ENCODE measurements at regions not wholly inside any gene's neighbourhood (a gene's known extent, or its start where the extent isn't known, plus 50 kb on each side); places are given as distances from the start of the nearest gene placed in this dataset.

DNA sequence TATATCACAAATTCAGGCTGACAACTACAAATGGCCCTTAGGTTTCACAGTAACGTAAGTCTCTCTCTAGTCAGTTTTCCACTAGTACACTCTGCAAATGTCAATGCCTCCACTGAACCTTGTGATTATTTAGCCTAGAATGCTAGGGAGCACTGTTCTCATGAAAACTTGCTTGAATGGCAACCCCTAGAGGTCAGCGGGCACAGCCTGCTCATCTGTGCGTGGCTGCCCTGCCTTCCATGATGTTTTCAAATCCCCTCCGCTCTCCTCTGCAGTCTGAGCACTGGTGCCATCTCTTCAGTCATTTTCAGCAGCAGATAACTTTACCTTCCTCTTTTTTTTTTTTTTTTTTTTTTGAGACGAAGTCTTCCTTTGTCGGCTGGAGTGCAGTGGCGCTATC is 84.1 kb upstream of the GULP1 start:
- no peaks in the 10 kb centered on the region for H3K4me1 ChIP-seq (ENCODE audit: control insufficient read depth, insufficient read depth, low read length)
- no peaks in the 10 kb centered on the region for H3K36me3 ChIP-seq (ENCODE audit: control insufficient read depth, insufficient read depth, low read length)
- H3K27ac ChIP-seq (ENCODE audit: low read length), result no peak overlapping the region
- DNase-seq (ENCODE audit: low read depth, low spot score), result no peak
- H3K27me3 ChIP-seq (ENCODE audit: control insufficient read depth, insufficient read depth, low read length), result no peaks in the 10 kb centered on the region
- no CpG with 5 or more reads among the region's 7 CpGs for WGBS (ENCODE audit: insufficient coverage, insufficient read length)
- no peak overlapping the region for H3K4me3 ChIP-seq (ENCODE audit: low read length)
- H3K9me3 ChIP-seq (ENCODE audit: control insufficient read depth, insufficient read depth, low read length), result no peaks in the 10 kb centered on the region

DNA sequence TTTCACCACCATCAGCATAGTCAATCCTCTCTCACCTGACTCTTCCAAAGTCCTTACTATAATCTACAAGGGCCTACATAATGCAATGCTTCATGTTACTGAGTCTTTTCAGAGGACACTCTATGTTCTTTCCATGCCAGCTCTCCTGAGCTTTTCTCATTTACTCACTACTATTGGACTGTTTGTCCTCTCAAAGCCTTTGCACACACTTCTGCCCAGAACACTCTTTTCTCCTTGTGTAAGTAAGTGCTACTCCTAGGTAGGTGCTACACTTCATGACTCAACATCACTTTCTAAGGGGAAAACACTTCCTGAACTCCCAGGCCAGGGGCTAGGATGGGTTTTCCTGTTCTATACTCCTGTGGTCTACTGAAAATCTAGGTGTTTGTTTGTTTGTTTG is 82.5 kb upstream of the GULP1 start:
- Histone ChIP-seq H3K9me3 (ENCODE audit: control insufficient read depth, insufficient read depth, low read length) (no peaks in the 10 kb centered on the region), H3K4me3 (ENCODE audit: low read length) (no peak overlapping the region), H3K36me3 (ENCODE audit: control insufficient read depth, insufficient read depth, low read length) (no peaks in the 10 kb centered on the region), H3K27ac (ENCODE audit: low read length) (no peak overlapping the region), H3K27me3 (ENCODE audit: control insufficient read depth, insufficient read depth, low read length) (no peaks in the 10 kb centered on the region), H3K4me1 (ENCODE audit: control insufficient read depth, insufficient read depth, low read length) (no peaks in the 10 kb centered on the region)
- DNase-seq (ENCODE audit: low read depth, low spot score), result no peak

DNA sequence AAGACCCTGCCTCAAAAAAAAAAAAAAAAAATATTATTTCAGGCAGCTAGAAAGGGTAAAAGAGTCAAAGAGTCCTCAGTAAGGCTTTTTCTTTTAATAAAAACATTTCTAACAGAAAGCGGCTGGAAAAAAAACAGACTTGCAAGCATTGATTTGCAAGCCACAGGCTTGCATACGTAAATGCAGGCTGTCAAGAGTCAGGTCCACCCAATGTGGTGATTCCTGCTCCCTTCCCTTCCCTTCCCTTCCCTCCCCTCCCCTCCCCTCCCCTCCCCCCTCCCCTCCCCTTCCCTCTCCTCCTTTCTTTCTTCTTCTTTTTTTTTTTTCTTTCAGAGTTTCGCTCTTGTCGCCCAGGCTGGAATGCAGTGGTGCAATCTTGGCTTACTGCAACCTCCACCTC is 74.4 kb upstream of the GULP1 start:
- H3K4me1 ChIP-seq (ENCODE audit: control insufficient read depth, insufficient read depth, low read length), result peaks cover 2% of the 10 kb centered on the region; the same call in 1 of the 2 replicates
- H3K27ac ChIP-seq (ENCODE audit: low read length), result no peak overlapping the region
- DNase-seq (ENCODE audit: low read depth, low spot score), result no peak
- no peaks in the 10 kb centered on the region for H3K9me3 ChIP-seq (ENCODE audit: control insufficient read depth, insufficient read depth, low read length)
- H3K4me3 ChIP-seq (ENCODE audit: low read length), result no peak overlapping the region
- H3K27me3 ChIP-seq (ENCODE audit: control insufficient read depth, insufficient read depth, low read length), result no peaks in the 10 kb centered on the region
- no CpG with 5 or more reads among the region's 4 CpGs for WGBS (ENCODE audit: insufficient coverage, insufficient read length)
- H3K36me3 ChIP-seq (ENCODE audit: control insufficient read depth, insufficient read depth, low read length), result no peaks in the 10 kb centered on the region

DNA sequence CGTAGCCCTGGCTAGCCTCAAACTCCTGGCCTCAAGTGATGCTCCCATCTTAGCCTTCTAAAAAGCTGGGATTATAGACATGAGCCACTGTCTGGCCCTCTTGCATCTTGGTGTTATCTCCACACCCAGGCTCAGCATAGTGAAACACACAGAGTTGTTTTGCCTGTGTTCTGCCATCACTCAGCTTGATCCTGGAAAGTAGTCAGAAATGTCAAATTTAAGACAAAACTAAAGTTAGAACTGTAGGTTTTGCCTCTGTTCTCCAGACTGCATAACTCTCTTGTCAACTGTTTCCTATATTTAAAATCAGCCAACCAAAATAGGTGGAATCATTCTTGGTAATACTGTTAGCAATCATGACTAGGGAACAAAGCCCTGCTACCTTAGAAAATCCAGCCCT is 72.1 kb upstream of the GULP1 start:
- Histone ChIP-seq H3K4me3 (ENCODE audit: low read length) (no peak overlapping the region), H3K27me3 (ENCODE audit: control insufficient read depth, insufficient read depth, low read length) (no peaks in the 10 kb centered on the region), H3K9me3 (ENCODE audit: control insufficient read depth, insufficient read depth, low read length) (no peaks in the 10 kb centered on the region), H3K27ac (ENCODE audit: low read length) (no peak overlapping the region), H3K36me3 (ENCODE audit: control insufficient read depth, insufficient read depth, low read length) (no peaks in the 10 kb centered on the region), H3K4me1 (ENCODE audit: control insufficient read depth, insufficient read depth, low read length) (peaks cover 2% of the 10 kb centered on the region; the same call in 1 of the 2 replicates)
- DNase-seq (ENCODE audit: low read depth, low spot score), result no peak
- WGBS (ENCODE audit: insufficient coverage, insufficient read length), result no CpG with 5 or more reads among the region's 1 CpG

DNA sequence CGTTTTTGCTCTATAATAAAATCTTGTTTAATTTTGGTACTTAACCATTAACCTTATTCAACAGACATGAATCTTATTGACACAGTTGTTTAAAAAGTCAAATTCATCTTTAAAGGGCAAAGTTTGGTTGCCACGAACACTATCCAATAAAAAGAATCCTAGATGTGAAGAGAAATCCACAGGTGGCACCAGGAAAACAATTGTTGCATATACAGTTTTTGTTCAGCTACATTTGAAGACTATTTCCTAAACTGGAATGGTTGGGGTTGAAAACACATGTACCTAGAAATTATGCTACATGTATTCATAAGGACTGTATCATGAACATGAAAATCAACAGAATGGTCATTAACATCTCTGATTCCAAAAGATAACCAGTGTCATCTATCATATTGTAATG is 71.1 kb upstream of the GULP1 start:
- Histone ChIP-seq H3K9me3 (ENCODE audit: control insufficient read depth, insufficient read depth, low read length) (no peaks in the 10 kb centered on the region), H3K27ac (ENCODE audit: low read length) (no peak overlapping the region), H3K4me1 (ENCODE audit: control insufficient read depth, insufficient read depth, low read length) (peaks cover 2% of the 10 kb centered on the region; the same call in 1 of the 2 replicates), H3K27me3 (ENCODE audit: control insufficient read depth, insufficient read depth, low read length) (no peaks in the 10 kb centered on the region), H3K36me3 (ENCODE audit: control insufficient read depth, insufficient read depth, low read length) (no peaks in the 10 kb centered on the region), H3K4me3 (ENCODE audit: low read length) (no peak overlapping the region)
- DNase-seq (ENCODE audit: low read depth, low spot score), result no peak
- no CpG with 5 or more reads among the region's 2 CpGs for WGBS (ENCODE audit: insufficient coverage, insufficient read length)

DNA sequence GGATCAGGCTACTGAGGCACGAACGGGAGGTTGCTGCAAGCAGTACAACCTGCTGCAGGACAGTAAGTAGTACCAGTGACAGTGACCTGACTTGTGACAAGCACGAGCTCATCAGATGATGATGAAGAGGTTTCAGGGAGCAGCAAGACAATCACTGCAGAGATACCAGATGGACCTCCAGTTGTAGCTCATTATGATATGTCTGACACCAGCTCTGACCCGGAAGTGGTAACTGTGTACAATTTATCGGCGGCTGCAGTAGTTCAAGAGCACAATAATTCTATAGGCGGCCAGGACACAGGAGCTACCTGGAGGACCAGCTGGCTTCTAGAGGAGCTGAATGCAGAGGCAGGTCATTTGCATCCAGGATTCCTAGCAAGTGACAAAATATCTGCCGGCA is 64.0 kb upstream of the GULP1 start:
- no peaks in the 10 kb centered on the region for H3K36me3 ChIP-seq (ENCODE audit: control insufficient read depth, insufficient read depth, low read length)
- no CpG with 5 or more reads among the region's 8 CpGs for WGBS (ENCODE audit: insufficient coverage, insufficient read length)
- no peak for DNase-seq (ENCODE audit: low read depth, low spot score)
- no peaks in the 10 kb centered on the region for H3K9me3 ChIP-seq (ENCODE audit: control insufficient read depth, insufficient read depth, low read length)
- H3K27ac ChIP-seq (ENCODE audit: low read length), result no peak overlapping the region
- no peaks in the 10 kb centered on the region for H3K27me3 ChIP-seq (ENCODE audit: control insufficient read depth, insufficient read depth, low read length)
- H3K4me3 ChIP-seq (ENCODE audit: low read length), result no peak overlapping the region
- H3K4me1 ChIP-seq (ENCODE audit: control insufficient read depth, insufficient read depth, low read length), result no peaks in the 10 kb centered on the region

DNA sequence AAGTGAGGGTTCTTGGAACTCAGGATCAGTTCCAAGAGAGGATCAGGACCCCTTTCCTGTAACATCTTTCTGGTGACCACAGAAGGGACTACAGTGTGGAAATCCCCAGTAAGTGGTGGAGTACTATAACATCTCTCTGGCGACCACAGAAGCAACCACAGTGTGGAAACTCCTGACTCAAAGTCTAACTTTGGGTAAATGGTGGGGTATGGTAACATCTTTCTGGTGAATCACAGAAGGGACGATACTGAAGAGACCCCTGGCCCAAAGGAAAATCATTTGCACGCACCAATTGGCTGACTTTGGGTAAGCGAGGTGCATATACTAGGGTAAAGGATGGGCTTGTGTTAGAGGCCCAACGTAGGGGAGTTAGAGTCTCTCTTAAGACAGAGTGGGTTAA is 56.3 kb upstream of the GULP1 start:
- no CpG with 5 or more reads among the region's 5 CpGs for WGBS (ENCODE audit: insufficient coverage, insufficient read length)
- no peak overlapping the region for H3K27ac ChIP-seq (ENCODE audit: low read length)
- DNase-seq (ENCODE audit: low read depth, low spot score), result no peak

DNA sequence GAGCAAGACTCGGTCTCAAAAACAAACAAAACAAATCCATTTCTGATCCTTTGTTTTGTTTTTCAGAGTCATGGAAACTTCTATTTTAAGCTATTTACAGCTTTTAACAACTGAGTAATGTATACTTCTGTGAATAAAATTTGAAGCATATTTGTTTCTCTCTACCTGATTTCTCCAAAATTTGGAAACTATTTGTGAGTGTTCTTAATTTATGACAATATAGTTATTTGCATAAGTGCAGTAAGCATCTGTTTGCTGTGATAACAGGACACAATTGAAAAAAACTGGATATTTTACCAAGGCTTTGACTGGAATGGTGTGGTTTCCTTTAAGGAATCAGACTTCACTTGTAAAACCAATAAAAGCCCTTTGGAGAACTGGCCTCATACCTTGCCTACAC is 53.3 kb upstream of the GULP1 start:
- no peak for DNase-seq (ENCODE audit: low read depth, low spot score)

More for the DNA sequence above, 56.3 kb upstream of the GULP1 start:
- peaks cover 3% of the 10 kb centered on the region; the same call in 1 of the 2 replicates for H3K9me3 ChIP-seq (ENCODE audit: control insufficient read depth, insufficient read depth, low read length)
- no peak overlapping the region for H3K4me3 ChIP-seq (ENCODE audit: low read length)
- H3K36me3 ChIP-seq (ENCODE audit: control insufficient read depth, insufficient read depth, low read length), result no peaks in the 10 kb centered on the region
- H3K27me3 ChIP-seq (ENCODE audit: control insufficient read depth, insufficient read depth, low read length), result no peaks in the 10 kb centered on the region
- no peaks in the 10 kb centered on the region for H3K4me1 ChIP-seq (ENCODE audit: control insufficient read depth, insufficient read depth, low read length)

More for the DNA sequence above, 53.3 kb upstream of the GULP1 start:
- H3K27ac ChIP-seq (ENCODE audit: low read length), result no peak overlapping the region
- H3K4me1 ChIP-seq (ENCODE audit: control insufficient read depth, insufficient read depth, low read length), result no peaks in the 10 kb centered on the region
- H3K9me3 ChIP-seq (ENCODE audit: control insufficient read depth, insufficient read depth, low read length), result peaks cover 3% of the 10 kb centered on the region; the same call in 1 of the 2 replicates
- WGBS (ENCODE audit: insufficient coverage, insufficient read length), result no CpG with 5 or more reads among the region's 1 CpG
- no peaks in the 10 kb centered on the region for H3K27me3 ChIP-seq (ENCODE audit: control insufficient read depth, insufficient read depth, low read length)
- no peak overlapping the region for H3K4me3 ChIP-seq (ENCODE audit: low read length)
- no peaks in the 10 kb centered on the region for H3K36me3 ChIP-seq (ENCODE audit: control insufficient read depth, insufficient read depth, low read length)
